Activated CD4-positive, alpha-beta T cell treated with anti-CD3 and anti-CD28 coated beads, Interleukin-2, Interleukin-4, amounts not matched to agents 100 ng/mL and 50 ng/mL, durations not matched to agents 16 hours and 8 hours (primary cell): ENCODE measurements at regions not wholly inside any gene's neighbourhood (a gene's known extent, or its start where the extent isn't known, plus 50 kb on each side); places are given as distances from the start of the nearest gene placed in this dataset.

Experiments
- DNase-seq: peaks from one replicate; pipeline ENCODE4 v3.0.0-alpha.2; 2020; ENCODE audit warnings: low spot score

GRCh38 chr12:92553389-92553788 lies 149.4 kb upstream of the PLEKHG7 start:
- DNase-seq = no peak

GRCh38 chr12:92552412-92553108 lies 150.2 kb upstream of the PLEKHG7 start:
- no peak for DNase-seq

GRCh38 chr12:92551853-92552397 lies 150.9 kb upstream of the PLEKHG7 start:
- DNase-seq = peak; percentile 78

DNA sequence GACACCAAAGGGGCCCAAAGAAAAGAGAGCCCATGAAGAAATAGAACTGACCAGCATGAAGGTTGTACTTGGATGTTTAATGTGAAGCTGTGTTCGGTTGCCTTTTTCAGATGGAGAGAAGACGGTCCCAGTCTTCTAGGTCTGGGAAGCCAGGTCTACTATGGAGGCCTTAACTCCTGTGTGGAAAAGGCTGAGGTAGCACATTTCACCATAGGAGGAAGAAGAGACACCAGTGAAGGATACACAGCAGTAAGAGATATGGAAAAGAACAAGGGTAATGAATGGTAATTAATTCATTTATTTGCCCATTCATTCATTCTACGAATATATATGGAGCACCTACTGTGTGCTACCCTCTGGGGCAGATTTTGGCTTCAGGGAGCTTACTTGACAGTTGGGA lies 151.6 kb upstream of the PLEKHG7 start:
- no peak for DNase-seq

GRCh38 chr12:92550661-92551060 lies 152.1 kb upstream of the PLEKHG7 start:
- no peak for DNase-seq

- DNase-seq = no peak
These were observed 152.5 kb upstream of the PLEKHG7 start for GRCh38 chr12:92550254-92550653.

GRCh38 chr12:92549516-92549915 lies 153.3 kb upstream of the PLEKHG7 start:
- DNase-seq = no peak

GRCh38 chr12:92547906-92548305 lies 154.9 kb upstream of the PLEKHG7 start:
- no peak for DNase-seq

DNA sequence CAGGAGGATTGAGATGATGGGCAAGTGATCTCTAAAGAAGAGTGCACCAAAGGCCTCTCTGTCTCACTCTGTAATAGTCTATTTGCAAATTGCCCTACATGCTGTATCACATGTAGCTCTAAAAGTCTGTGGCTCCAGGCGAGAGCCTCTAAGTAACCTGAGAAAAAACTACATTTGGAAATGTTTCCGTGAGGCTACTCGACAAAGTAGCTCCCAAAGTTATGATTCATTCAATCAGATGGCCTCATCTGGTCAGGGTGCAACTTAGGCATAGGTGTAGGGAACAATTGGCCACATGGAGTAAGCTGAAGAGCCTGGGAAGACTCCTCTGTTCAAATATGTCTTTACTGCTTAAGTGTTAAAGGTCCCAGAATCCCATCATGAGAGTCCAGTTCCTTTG lies 155.4 kb upstream of the PLEKHG7 start:
- no peak for DNase-seq

GRCh38 chr12:92546635-92547348 lies 156.0 kb upstream of the PLEKHG7 start:
- DNase-seq = no peak

DNA sequence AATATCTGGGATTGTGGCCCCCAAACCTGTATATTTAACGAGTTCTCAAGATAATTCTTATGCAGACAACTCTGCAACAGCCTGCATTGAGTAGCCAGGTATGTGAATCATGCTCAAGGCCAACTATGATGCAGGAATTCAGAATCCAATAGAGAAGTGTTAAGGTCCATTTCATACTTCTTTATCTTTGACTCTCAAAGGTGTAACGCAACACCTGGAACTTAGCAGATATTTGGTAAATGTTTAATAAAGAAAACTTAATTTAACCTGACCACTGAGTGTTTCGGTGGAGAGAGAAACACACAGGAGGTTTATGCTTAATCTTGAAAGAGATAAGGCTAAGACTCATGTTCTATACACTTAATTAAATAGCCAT lies 156.5 kb upstream of the PLEKHG7 start:
- DNase-seq = no peak

DNA sequence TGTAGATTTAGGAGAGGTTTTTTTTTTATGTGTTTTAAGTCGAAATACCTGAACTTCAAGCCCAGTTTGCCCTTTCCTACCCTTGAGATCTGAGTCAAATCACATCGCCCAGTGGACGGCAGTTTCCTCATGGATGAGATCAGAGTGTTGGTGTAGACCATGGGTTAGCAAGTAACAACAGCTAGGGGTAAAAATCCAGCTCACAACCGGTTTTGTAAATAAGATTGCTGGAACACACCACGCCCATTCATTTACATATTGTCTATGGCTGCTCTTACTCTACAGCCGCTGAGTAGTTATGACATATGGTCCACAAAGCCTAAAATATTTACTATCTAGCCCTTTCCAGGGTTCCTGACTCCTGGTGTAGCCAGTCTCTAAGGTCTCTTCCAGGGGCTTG lies 158.5 kb upstream of the PLEKHG7 start:
- no peak for DNase-seq

- no peak for DNase-seq
These were observed 158.9 kb upstream of the PLEKHG7 start for GRCh38 chr12:92543840-92544239.

DNA sequence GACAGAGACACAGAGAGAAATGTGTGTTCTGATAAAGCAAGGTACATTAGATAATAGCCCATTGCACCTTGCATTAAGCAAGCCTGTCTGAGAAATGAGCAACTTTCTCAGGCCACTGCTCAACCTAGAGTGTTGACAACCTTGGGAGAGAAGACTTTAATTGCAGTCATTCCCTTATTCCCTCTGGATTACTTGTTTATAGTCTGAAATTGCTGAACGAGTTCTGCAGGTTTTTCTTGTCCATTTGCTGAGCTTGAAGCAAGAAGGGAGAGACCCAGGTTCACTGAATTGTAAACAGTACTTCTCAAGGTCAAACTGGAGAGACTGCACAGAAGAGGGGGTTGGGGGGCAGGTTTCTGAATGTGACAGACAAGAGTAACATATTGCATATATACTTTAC lies 159.4 kb upstream of the PLEKHG7 start:
- DNase-seq = no peak

DNA sequence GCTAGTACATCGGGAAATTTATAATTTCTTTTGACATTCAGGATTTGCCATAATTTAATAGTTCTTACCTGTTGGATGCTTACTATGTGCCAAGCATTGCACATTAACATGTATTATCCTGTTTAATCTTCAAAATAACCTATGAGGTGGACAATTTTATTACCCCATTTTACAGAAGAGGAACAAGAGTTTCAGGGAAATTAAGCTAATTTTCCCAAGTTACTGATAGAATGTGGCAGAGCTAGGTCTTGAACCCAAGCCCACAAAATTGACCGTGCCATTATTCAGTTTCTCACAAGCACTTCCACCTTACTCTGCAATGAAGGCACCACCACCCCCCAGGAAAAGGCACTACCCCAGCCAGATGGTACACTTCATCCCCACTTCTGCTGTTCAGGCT lies 161.1 kb upstream of the PLEKHG7 start:
- no peak for DNase-seq

- DNase-seq = no peak
These were observed 161.9 kb upstream of the PLEKHG7 start for GRCh38 chr12:92540782-92541423.

- peak; percentile 58 for DNase-seq
These were observed 162.6 kb upstream of the PLEKHG7 start for GRCh38 chr12:92539976-92540781.

DNA sequence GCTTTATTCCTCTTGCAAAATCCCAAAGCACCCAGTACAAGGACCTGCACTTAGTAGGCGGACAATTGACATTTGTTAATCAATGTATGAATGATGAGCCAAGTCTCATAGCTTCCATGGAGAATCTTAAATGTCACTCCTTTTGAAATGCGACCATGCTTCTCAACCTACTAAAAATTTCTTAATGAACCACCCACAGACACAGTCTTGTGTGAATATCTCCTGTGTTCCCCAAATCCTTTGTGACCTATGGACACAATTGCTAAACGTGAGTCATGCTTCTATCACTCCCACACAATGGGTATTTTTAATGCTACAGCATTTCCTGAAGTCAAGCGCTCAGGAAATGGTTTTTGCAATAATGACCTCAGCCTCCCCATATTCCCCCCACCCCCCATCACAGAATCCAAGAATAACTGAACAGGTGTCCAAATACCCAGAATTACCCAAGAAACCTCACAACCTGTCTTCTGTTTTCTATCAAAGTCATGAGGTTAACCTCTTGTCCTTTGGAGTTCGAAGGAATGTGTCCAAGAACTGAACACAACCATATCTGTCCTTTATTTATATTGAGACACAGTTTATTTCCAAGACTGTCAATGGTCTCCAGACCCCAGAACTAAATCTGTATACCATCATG lies 163.6 kb upstream of the PLEKHG7 start:
- DNase-seq = peak; percentile 56

DNA sequence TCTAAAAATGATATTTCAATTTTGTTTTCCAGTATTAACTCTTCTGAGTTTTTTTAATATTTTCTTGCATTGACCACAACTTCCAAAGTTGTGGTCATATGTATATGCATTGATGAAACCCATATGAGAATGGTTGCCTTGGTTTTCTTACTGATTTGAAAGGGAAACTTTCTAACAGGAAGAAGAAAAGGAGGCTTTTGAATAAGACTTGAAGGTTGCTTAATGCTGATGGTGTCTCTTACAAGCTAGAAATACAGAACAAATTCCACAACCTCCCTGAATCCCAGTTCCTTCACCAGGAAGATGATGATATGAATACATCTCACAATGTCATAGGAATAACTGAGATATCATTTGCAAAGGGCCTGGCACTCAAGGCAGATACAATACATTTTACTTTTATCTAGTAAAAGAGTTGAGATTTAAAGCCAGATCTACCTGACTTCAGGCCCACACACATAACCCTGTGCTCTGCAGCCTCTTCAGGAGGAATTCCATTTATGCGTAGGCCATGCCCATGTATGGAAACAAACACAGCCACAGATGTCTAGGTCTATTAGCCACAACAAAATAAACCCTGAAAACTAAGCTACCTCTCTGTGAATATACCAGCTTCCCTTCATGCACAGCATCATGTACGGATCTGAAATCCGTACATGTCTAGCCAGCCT lies 165.4 kb upstream of the PLEKHG7 start:
- no peak for DNase-seq

GRCh38 chr12:92535961-92536360 lies 166.8 kb upstream of the PLEKHG7 start:
- no peak for DNase-seq

- no peak for DNase-seq
These were observed 169.4 kb upstream of the PLEKHG7 start for GRCh38 chr12:92533280-92533890.
